MM.1S (cell line): ENCODE measurements at regions not wholly inside any gene's neighbourhood (a gene's known extent, or its start where the extent isn't known, plus 50 kb on each side); places are given as distances from the start of the nearest gene placed in this dataset.

Experiments used
- DNase-seq: peaks from one replicate; pipeline ENCODE4 v3.0.0-alpha.2; 2015
- H2AFZ ChIP-seq: fragments of 300-600 bp; sonication (generic); 2 replicates; pipeline ENCODE4 v1.6.0; 2016; ENCODE audit warnings: antibody characterized with exemption, low read length
- H3F3A ChIP-seq: fragments of 300-600 bp; sonication (generic); 2 replicates; pipeline ENCODE4 v1.6.1; 2016; ENCODE audit warnings: mild to moderate bottlenecking, antibody characterized with exemption, low read length, moderate library complexity, mixed read lengths; ENCODE audit not compliant: insufficient read depth
- H3K27ac ChIP-seq: fragments of 300-600 bp; sonication (generic); 2 replicates; pipeline ENCODE4 v1.5.1; 2016; ENCODE audit warnings: mild to moderate bottlenecking, low read length
- H3K27me3 ChIP-seq: fragments of 300-600 bp; sonication (generic); replicated peaks from 2 replicates; pipeline ENCODE4 v1.6.0; 2016; ENCODE audit warnings: low read length; ENCODE audit not compliant: insufficient read depth
- H3K36me3 ChIP-seq: fragments of 300-600 bp; sonication (generic); replicated peaks from 2 replicates; pipeline ENCODE4 v1.6.1; 2016; ENCODE audit warnings: mild to moderate bottlenecking, low read length, mixed read lengths; ENCODE audit not compliant: insufficient read depth
- H3K4me1 ChIP-seq: fragments of 300-600 bp; sonication (generic); 2 replicates; pipeline ENCODE4 v1.6.1; 2016; ENCODE audit warnings: low read length, mixed read lengths
- H3K4me2 ChIP-seq: fragments of 300-600 bp; sonication (generic); 2 replicates; pipeline ENCODE4 v1.6.0; 2016; ENCODE audit warnings: low read depth, low read length
- H3K4me3 ChIP-seq: fragments of 300-600 bp; sonication (generic); 2 replicates; pipeline ENCODE4 v1.5.1; 2016; ENCODE audit warnings: low read length, mixed read lengths
- H3K79me2 ChIP-seq: fragments of 300-600 bp; sonication (generic); 2 replicates; pipeline ENCODE4 v1.6.1; 2016; ENCODE audit warnings: mixed run types, low read length, mixed read lengths
- H3K9ac ChIP-seq: fragments of 300-600 bp; sonication (generic); 2 replicates; pipeline ENCODE4 v1.6.1; 2016; ENCODE audit warnings: low read length, mixed read lengths
- H3K9me2 ChIP-seq: fragments of 300-600 bp; sonication (generic); replicated peaks from 2 replicates; pipeline ENCODE4 v1.6.1; 2016; ENCODE audit warnings: mild to moderate bottlenecking, low read length, mixed read lengths; ENCODE audit not compliant: insufficient read depth
- H3K9me3 ChIP-seq: fragments of 300-600 bp; sonication (generic); replicated peaks from 2 replicates; pipeline ENCODE4 v1.6.1; 2016; ENCODE audit warnings: mild to moderate bottlenecking, low read length, mixed read lengths; ENCODE audit not compliant: insufficient read depth
- H4K20me1 ChIP-seq: fragments of 300-600 bp; sonication (generic); 2 replicates; pipeline ENCODE4 v1.6.1; 2016; ENCODE audit warnings: mild to moderate bottlenecking, low read length, moderate library complexity, mixed read lengths; ENCODE audit not compliant: insufficient read depth
- CTCF ChIP-seq: fragments of 300-600 bp; sonication (generic); IDR thresholded peaks from 2 replicates; pipeline ENCODE4 v1.5.1; 2016; ENCODE audit warnings: antibody characterized with exemption, low read length, mixed read lengths
- EZH2 ChIP-seq: fragments of 300-600 bp; sonication (generic); optimal IDR thresholded peaks from 2 replicates; pipeline ENCODE3; 2017; ENCODE audit warnings: low read depth, mild to moderate bottlenecking, antibody characterized with exemption, low read length, mixed read lengths
- EZH2phosphoT487 ChIP-seq: fragments of 300-600 bp; sonication (generic); IDR thresholded peaks from 2 replicates; pipeline ENCODE4 v1.6.1; 2018; ENCODE audit warnings: antibody characterized with exemption, low read length

GRCh38 chr7:112615701-112616100 lies 134.9 kb downstream of the LSMEM1 start:
- H3K27ac ChIP-seq, result no peak overlapping the region
- no peaks in the 10 kb centered on the region for H3K9me3 ChIP-seq
- no peak overlapping the region for H2AFZ ChIP-seq
- no peak overlapping the region for H3K9ac ChIP-seq
- TF ChIP-seq CTCF, result no peak
- TF ChIP-seq EZH2, result no peak
- no peak for TF ChIP-seq EZH2phosphoT487
- DNase-seq, result no peak
- no peaks in the 10 kb centered on the region for H3K9me2 ChIP-seq
- H3K27me3 ChIP-seq, result no peaks in the 10 kb centered on the region
- H3K79me2 ChIP-seq, result no peaks in the 10 kb centered on the region
- peaks cover 7% of the 10 kb centered on the region; the same call in 1 of the 2 replicates for H3K4me1 ChIP-seq
- no peak overlapping the region for H3K4me3 ChIP-seq
- H3K36me3 ChIP-seq, result no peaks in the 10 kb centered on the region
- H4K20me1 ChIP-seq, result no peaks in the 10 kb centered on the region
- no peak overlapping the region for H3K4me2 ChIP-seq
- no peaks in the 10 kb centered on the region for H3F3A ChIP-seq

- peak overlapping the region; percentile 19 for H3K4me2 ChIP-seq
Measured at GRCh38 chr7:112616295-112616694, 135.5 kb downstream of the LSMEM1 start.

GRCh38 chr7:112619343-112619742 lies 138.6 kb downstream of the LSMEM1 start:
- Histone ChIP-seq H4K20me1 (no peaks in the 10 kb centered on the region), H3K79me2 (no peaks in the 10 kb centered on the region), H3K9me3 (no peaks in the 10 kb centered on the region), H3K36me3 (no peaks in the 10 kb centered on the region), H3K9me2 (no peaks in the 10 kb centered on the region), H3K9ac (no peak overlapping the region), H3K4me2 (no peak overlapping the region), H3K27ac (no peak overlapping the region), H3K27me3 (no peaks in the 10 kb centered on the region), H3K4me3 (no peak overlapping the region), H3K4me1 (peaks cover 7% of the 10 kb centered on the region; the same call in 1 of the 2 replicates), H2AFZ (no peak overlapping the region), H3F3A (no peaks in the 10 kb centered on the region)
- TF ChIP-seq CTCF, result no peak
- no peak for TF ChIP-seq EZH2phosphoT487
- TF ChIP-seq EZH2, result no peak
- no peak for DNase-seq

More at GRCh38 chr7:112616295-112616694, 135.5 kb downstream of the LSMEM1 start:
- Histone ChIP-seq H3K9ac (no peak overlapping the region), H3K27me3 (no peaks in the 10 kb centered on the region), H3K27ac (no peak overlapping the region), H3K36me3 (no peaks in the 10 kb centered on the region), H3K9me2 (no peaks in the 10 kb centered on the region), H2AFZ (peak overlapping the region; percentile 44), H3K4me1 (peaks cover 7% of the 10 kb centered on the region; the same call in 1 of the 2 replicates), H3K4me3 (no peak overlapping the region), H4K20me1 (no peaks in the 10 kb centered on the region), H3F3A (no peaks in the 10 kb centered on the region), H3K9me3 (no peaks in the 10 kb centered on the region), H3K79me2 (no peaks in the 10 kb centered on the region)
- TF ChIP-seq EZH2, result no peak
- no peak for TF ChIP-seq EZH2phosphoT487
- no peak for TF ChIP-seq CTCF
- DNase-seq, result no peak
